IPS-18a (cell line): ENCODE measurements at regions not wholly inside any gene's neighbourhood (a gene's known extent, or its start where the extent isn't known, plus 50 kb on each side); places are given as distances from the start of the nearest gene placed in this dataset.

Experiments used
- H3K27ac ChIP-seq: one replicate; pipeline ENCODE4 v1.5.1; 2013; ENCODE audit warnings: low read length
- H3K27me3 ChIP-seq: one replicate; pipeline ENCODE4 v1.6.1; 2013; ENCODE audit warnings: mild to moderate bottlenecking, low read length; ENCODE audit not compliant: control insufficient read depth, insufficient read depth
- H3K36me3 ChIP-seq: one replicate; pipeline ENCODE4 v1.6.1; 2013; ENCODE audit warnings: low read depth, low read length; ENCODE audit not compliant: control insufficient read depth
- H3K4me1 ChIP-seq: one replicate; pipeline ENCODE4 v1.6.1; 2013; ENCODE audit warnings: low read depth, low read length; ENCODE audit not compliant: control insufficient read depth
- H3K4me3 ChIP-seq: one replicate; pipeline ENCODE4 v1.5.1; 2013; ENCODE audit warnings: low read length
- H3K9ac ChIP-seq: one replicate; pipeline ENCODE4 v1.6.1; 2013; ENCODE audit warnings: mild to moderate bottlenecking, low read length, moderate library complexity
- H3K9me3 ChIP-seq: one replicate; pipeline ENCODE4 v1.6.1; 2013; ENCODE audit warnings: low read depth, low read length; ENCODE audit not compliant: control insufficient read depth

DNA sequence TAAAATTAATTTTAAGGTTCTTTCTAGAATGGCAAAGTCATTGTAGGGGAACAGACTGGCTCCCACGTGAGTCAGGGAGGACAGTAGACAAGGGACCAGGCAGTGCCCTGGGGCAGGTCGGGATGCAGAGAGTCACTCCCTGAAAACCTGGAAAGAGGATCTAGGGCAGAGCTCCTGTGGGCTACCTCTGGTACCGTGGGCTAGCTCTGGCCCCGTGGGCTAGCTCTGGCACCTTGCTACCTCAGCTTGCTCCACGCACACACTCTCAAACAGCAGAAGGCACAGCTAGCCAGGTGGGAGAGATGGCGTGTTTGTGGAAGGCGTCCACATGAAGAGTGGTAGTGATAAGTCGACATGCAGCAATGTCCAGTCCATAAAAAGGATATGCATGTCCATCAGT lies 66.7 kb upstream of the ARHGEF7 start:
- Histone ChIP-seq H3K9me3 (peaks cover 3% of the 10 kb centered on the region), H3K27me3 (no peaks in the 10 kb centered on the region), H3K36me3 (no peaks in the 10 kb centered on the region), H3K4me3 (no peak overlapping the region), H3K27ac (no peak overlapping the region), H3K4me1 (no peaks in the 10 kb centered on the region), H3K9ac (no peak overlapping the region)

DNA sequence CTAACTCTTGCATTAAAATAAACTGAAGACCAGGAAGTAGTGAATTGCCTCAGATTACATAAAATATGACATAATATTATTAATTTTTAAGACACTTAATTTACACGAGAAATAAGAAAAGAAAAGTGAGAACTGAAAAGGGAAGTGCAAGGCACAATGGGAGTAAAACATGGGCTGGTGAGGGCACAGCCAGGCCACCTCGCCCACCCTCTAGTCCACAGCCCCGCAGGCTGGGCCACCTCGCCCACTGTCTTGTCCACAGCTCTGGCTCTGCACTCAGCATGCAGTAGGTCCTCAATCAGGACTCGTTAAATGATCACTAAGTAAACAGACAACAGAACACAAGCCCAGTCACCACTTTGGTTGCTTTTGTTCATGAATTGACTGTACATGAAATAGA lies 67.8 kb upstream of the ARHGEF7 start:
- H3K27me3 ChIP-seq, result no peaks in the 10 kb centered on the region
- peaks cover 3% of the 10 kb centered on the region for H3K9me3 ChIP-seq
- no peak overlapping the region for H3K27ac ChIP-seq
- H3K4me3 ChIP-seq, result no peak overlapping the region
- H3K9ac ChIP-seq, result no peak overlapping the region
- no peaks in the 10 kb centered on the region for H3K36me3 ChIP-seq
- no peaks in the 10 kb centered on the region for H3K4me1 ChIP-seq

DNA sequence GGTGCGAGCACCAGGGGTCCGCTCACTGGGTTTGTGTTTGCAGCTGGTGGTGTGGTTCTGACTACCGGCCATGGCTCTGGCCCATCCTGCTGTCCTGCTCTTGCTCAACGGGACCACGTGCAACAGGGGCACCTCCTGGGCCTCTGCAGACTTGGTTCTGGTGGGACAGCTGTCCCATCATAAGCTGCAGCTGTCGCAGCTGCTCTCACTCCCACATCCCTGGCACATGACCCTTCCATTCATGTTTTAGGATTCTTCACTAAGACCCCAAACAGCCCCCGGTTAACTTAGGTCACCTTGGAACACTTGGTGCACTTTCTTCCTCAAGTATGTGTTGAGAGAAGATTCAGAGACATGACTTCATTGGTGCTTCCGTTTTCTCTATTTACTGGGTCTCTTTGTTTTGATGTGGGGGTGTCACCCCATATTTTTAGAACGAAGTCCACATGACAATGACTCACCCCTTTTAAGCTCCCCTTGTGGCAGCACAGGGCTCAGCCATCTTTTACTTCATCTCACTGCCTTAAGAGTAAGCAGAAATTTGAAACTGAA lies 68.4 kb upstream of the ARHGEF7 start:
- no peaks in the 10 kb centered on the region for H3K4me1 ChIP-seq
- no peaks in the 10 kb centered on the region for H3K27me3 ChIP-seq
- H3K9me3 ChIP-seq, result peaks cover 3% of the 10 kb centered on the region
- H3K4me3 ChIP-seq, result no peak overlapping the region
- H3K36me3 ChIP-seq, result no peaks in the 10 kb centered on the region
- H3K27ac ChIP-seq, result no peak overlapping the region
- H3K9ac ChIP-seq, result no peak overlapping the region

DNA sequence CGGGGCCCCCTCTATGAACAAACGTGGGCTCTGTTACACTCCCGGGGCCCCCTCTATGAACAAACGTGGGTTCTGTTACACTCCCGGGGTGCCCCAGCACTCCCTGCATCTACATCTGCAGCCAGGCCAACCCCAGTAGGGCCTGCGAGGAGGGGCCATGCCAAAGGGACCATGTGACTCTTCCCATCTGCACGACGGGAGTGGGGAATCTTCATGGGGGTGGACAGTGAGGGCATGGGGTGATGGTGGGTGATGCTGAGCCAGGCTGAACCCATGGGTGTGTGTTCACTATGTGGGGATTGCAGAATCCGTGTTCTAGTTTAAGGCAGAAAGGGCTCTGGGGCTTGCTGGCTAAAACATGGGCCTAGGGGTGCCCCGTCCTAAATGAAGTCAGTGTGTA lies 69.9 kb upstream of the ARHGEF7 start:
- Histone ChIP-seq H3K9ac (no peak overlapping the region), H3K27ac (no peak overlapping the region), H3K36me3 (no peaks in the 10 kb centered on the region)

DNA sequence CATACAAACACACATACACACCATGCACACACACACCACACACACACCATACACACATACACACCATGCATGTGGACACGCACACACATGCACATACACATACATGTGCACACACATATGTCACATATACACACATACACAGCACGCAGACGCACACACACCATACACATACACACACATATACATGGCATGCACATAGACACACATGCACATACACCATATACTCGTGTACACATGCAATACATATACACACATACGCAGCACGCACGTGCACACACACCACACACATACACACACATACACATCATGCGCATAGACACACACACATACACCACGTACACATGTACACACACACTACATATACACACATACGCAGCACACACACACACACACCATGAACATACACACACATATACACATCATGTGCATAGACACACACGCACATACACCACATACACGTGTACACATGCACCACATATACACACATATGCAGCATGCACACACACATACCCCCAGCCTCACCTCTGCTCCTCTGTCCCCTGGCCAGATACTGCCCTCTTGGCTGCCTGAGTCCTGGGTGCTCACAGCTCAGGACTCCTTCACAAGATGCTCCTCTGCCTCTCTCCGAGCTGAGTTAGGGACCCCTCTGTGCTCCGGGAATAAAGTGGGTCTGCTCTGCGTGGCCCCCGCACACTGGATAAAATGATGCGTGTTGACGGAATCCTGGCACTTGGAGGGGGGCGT lies 70.9 kb upstream of the ARHGEF7 start:
- Histone ChIP-seq H3K4me3 (no peak overlapping the region), H3K4me1 (no peaks in the 10 kb centered on the region), H3K9ac (no peak overlapping the region), H3K27me3 (no peaks in the 10 kb centered on the region), H3K36me3 (no peaks in the 10 kb centered on the region), H3K27ac (no peak overlapping the region), H3K9me3 (peaks cover 3% of the 10 kb centered on the region)

More for the DNA sequence above, 69.9 kb upstream of the ARHGEF7 start:
- H3K4me3 ChIP-seq, result no peak overlapping the region
- H3K27me3 ChIP-seq, result no peaks in the 10 kb centered on the region
- no peaks in the 10 kb centered on the region for H3K4me1 ChIP-seq
- H3K9me3 ChIP-seq, result peaks cover 3% of the 10 kb centered on the region

DNA sequence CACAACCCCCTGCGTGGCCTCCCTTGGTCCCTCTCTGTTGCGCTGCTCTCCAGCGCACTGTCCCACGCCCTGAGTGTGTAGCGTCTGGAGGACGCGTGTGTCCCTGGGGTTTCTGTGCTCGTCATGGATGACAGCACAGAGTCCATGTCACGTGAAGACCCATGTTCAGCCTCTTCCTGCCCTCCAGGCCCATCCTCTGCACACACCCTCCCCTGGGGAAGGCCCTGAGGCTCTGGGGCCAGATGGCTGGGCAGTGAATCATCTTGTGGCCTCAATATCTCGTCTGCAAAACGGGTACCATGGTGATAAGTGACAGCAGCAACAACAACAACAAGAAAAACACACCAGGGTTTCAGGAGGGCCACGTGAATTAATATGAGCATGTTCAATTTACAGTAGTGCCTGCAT lies 71.5 kb upstream of the ARHGEF7 start:
- Histone ChIP-seq H3K4me1 (no peaks in the 10 kb centered on the region), H3K4me3 (no peak overlapping the region), H3K9ac (no peak overlapping the region), H3K9me3 (peaks cover 3% of the 10 kb centered on the region), H3K27me3 (no peaks in the 10 kb centered on the region), H3K36me3 (no peaks in the 10 kb centered on the region), H3K27ac (no peak overlapping the region)

DNA sequence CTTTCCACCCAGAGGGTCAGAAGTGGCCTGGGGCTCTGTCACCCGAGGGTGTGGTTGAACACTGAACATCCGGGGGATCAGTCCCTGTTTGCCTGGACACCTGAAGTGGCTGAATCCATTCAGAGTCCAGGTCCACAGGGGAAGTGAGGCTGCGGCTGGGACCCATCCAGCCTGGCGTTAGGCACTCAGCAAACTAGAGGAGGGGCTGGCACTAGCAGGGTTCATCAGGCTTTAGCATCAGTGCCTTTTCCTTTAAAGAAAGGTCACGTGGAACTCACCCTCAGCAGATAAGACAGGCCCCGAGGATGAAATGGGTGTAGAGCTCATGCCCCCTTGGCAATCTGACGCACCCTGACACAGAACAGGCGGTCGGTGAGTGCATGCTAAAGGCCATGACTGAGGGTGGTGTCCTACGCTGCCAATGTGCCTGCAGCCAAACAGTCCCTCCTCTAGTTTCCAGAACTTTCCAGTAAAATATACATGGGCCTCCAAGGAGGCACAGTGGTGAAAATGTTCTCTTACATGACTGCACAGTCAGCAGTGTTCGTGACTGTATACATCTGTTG lies 72.4 kb upstream of the ARHGEF7 start:
- H3K36me3 ChIP-seq, result no peaks in the 10 kb centered on the region
- H3K9ac ChIP-seq, result no peak overlapping the region
- no peak overlapping the region for H3K4me3 ChIP-seq
- H3K9me3 ChIP-seq, result peaks cover 3% of the 10 kb centered on the region
- no peaks in the 10 kb centered on the region for H3K4me1 ChIP-seq
- no peaks in the 10 kb centered on the region for H3K27me3 ChIP-seq
- H3K27ac ChIP-seq, result no peak overlapping the region

DNA sequence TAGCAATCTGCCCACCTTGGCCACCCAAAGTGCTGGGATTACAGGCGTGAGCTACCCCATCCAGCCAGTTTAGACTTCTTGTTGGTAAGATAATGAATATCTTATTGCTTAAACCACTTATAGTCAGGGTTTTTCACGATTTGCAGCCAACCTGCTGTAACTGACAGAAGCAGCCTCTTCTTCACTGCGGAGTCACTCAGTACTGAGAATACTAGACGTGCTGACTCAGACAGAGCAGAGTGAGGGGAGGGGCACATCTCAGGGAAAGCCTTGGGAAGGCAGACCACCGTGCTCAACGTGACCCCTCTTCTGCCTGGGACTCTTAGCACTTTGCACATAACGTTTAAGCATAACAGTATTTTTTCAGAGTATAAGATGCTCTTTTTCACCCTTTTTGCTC lies 74.3 kb upstream of the ARHGEF7 start:
- Histone ChIP-seq H3K9ac (no peak overlapping the region), H3K4me3 (no peak overlapping the region), H3K9me3 (peaks cover 3% of the 10 kb centered on the region), H3K4me1 (no peaks in the 10 kb centered on the region), H3K27me3 (no peaks in the 10 kb centered on the region), H3K36me3 (no peaks in the 10 kb centered on the region), H3K27ac (no peak overlapping the region)

DNA sequence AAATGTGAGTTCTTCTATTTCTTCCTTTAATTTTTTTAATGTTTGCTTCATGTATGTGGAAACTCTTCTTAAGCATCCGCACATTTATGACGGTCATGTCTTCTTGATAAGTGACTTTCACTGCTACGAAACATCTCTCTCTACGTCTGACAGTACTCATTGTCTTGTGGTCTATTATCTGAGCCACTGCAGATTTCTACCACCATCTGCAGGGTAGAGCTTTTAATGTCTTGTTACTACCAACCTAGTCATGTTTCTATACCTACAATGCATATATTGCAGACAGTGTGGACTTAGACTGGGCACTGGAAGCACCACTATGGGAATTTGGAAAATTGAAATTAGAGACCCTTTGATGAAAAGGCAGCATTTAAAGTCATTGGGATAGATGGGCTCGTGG lies 75.4 kb upstream of the ARHGEF7 start:
- Histone ChIP-seq H3K4me1 (no peaks in the 10 kb centered on the region), H3K27ac (no peak overlapping the region), H3K9me3 (peaks cover 3% of the 10 kb centered on the region), H3K4me3 (no peak overlapping the region), H3K36me3 (no peaks in the 10 kb centered on the region), H3K27me3 (no peaks in the 10 kb centered on the region), H3K9ac (no peak overlapping the region)

DNA sequence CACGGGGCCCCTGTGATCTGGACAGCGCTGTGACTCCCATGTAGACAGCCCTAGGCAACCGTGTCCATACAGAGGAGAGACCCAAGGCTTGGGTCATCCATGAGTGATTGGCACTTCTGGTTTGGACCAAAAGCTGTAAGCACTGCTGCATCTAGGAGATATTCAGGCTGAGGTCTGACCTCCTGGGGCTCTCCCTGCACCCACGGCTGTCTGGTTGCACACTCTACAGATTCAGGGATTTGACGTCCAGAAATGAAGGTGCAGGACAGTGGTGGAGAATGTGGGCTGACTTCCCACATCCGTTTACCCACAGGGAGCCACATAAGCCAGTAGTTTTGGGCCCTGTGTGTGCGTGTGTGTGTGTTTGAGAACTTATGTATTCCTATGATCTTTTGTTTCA lies 76.2 kb upstream of the ARHGEF7 start:
- no peaks in the 10 kb centered on the region for H3K4me1 ChIP-seq
- H3K9me3 ChIP-seq, result no peaks in the 10 kb centered on the region
- no peak overlapping the region for H3K9ac ChIP-seq
- no peak overlapping the region for H3K27ac ChIP-seq
- no peaks in the 10 kb centered on the region for H3K36me3 ChIP-seq
- no peaks in the 10 kb centered on the region for H3K27me3 ChIP-seq
- H3K4me3 ChIP-seq, result no peak overlapping the region

DNA sequence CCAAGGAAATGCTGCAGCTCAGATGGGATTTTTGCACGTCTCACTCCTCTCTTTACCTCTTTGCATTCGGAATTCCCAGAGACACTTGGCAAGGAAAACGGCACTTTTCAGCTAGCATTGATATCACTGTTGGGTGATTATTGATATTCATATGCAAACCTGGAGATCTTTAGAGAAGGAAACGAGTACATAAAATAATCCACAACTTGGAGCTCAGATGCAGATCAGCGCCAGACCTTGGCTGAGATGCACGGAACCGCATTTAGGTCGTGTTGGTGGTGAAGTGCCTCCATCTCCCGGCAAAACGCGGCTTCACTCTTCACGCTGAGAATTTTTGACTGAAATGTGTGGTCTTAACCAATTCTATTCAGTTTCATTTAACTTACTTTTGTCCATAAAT lies 77.2 kb upstream of the ARHGEF7 start:
- H3K27me3 ChIP-seq, result no peaks in the 10 kb centered on the region

DNA sequence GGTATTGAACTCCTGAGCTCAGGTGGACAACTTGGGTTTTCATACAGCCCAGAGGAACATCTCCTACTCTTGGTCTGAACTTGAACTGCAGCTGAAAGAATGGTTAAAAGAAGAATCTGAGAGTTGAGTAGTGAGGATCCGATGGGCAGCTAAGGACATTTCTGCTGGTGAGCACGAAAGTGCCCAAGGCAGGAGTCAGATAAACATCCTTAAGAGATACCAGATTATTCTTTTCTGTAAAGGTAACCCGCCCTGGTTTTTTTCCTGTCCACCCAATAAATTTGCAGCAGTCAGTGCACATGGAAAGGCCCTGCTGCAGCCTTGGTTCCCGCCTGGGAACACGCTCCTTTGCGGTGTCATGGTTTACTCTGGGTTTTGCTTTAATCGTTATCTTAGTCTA lies 78.4 kb upstream of the ARHGEF7 start:
- H3K9me3 ChIP-seq, result no peaks in the 10 kb centered on the region
- no peak overlapping the region for H3K27ac ChIP-seq
- no peak overlapping the region for H3K4me3 ChIP-seq
- H3K9ac ChIP-seq, result no peak overlapping the region
- no peaks in the 10 kb centered on the region for H3K36me3 ChIP-seq
- H3K27me3 ChIP-seq, result no peaks in the 10 kb centered on the region
- H3K4me1 ChIP-seq, result no peaks in the 10 kb centered on the region

More for the DNA sequence above, 77.2 kb upstream of the ARHGEF7 start:
- Histone ChIP-seq H3K9ac (no peak overlapping the region), H3K4me1 (no peaks in the 10 kb centered on the region), H3K36me3 (no peaks in the 10 kb centered on the region), H3K9me3 (no peaks in the 10 kb centered on the region), H3K27ac (no peak overlapping the region), H3K4me3 (no peak overlapping the region)
